H9 (cell line): ENCODE measurements at regions not wholly inside any gene's neighbourhood (a gene's known extent, or its start where the extent isn't known, plus 50 kb on each side); places are given as distances from the start of the nearest gene placed in this dataset.

Experiments used
- DNase-seq: peaks from one replicate; pipeline ENCODE4 v3.0.0-alpha.2; 2017
- H2AFZ ChIP-seq: one replicate; pipeline ENCODE4 v1.6.1; 2013; ENCODE audit warnings: mild to moderate bottlenecking, low read length, control low read depth, moderate library complexity
- H2AK5ac ChIP-seq: 2 replicates; pipeline ENCODE4 v1.6.1; 2013; ENCODE audit warnings: low read length, control low read depth, mixed read lengths; ENCODE audit not compliant: insufficient read length
- H2BK120ac ChIP-seq: one replicate; pipeline ENCODE4 v1.6.1; 2013; ENCODE audit warnings: low read depth, mild to moderate bottlenecking, low read length, control low read depth, inconsistent platforms; ENCODE audit not compliant: poor library complexity, severe bottlenecking
- H2BK12ac ChIP-seq: 2 replicates; pipeline ENCODE4 v1.6.1; 2013; ENCODE audit warnings: low read length, control low read depth, mixed read lengths, low read depth; ENCODE audit not compliant: insufficient read length
- H2BK15ac ChIP-seq: 2 replicates; pipeline ENCODE4 v1.6.1; 2013; ENCODE audit warnings: low read depth, low read length, control low read depth
- H2BK20ac ChIP-seq: one replicate; pipeline ENCODE4 v1.6.1; 2013; ENCODE audit warnings: low read depth, mild to moderate bottlenecking, low read length, control low read depth, inconsistent platforms; ENCODE audit not compliant: poor library complexity, severe bottlenecking
- H2BK5ac ChIP-seq: 2 replicates; pipeline ENCODE4 v1.6.1; 2013; ENCODE audit warnings: low read length, control low read depth, mixed read lengths; ENCODE audit not compliant: insufficient read length
- H3K14ac ChIP-seq: 2 replicates; pipeline ENCODE4 v1.6.1; 2013; ENCODE audit warnings: low read length, control low read depth; ENCODE audit not compliant: insufficient read depth
- H3K18ac ChIP-seq: 2 replicates; pipeline ENCODE4 v1.6.1; 2013; ENCODE audit warnings: low read depth, mild to moderate bottlenecking, mixed read lengths, low read length, control low read depth; ENCODE audit not compliant: insufficient read length
- H3K23ac ChIP-seq: 2 replicates; pipeline ENCODE4 v1.6.1; 2013; ENCODE audit warnings: low read length, control low read depth, mixed read lengths, low read depth; ENCODE audit not compliant: insufficient read length
- H3K23me2 ChIP-seq: 2 replicates; pipeline ENCODE4 v1.6.1; 2013; ENCODE audit warnings: low read depth, mild to moderate bottlenecking, mixed read lengths, low read length, control low read depth; ENCODE audit not compliant: insufficient read length, poor library complexity, severe bottlenecking
- H3K27ac ChIP-seq: 2 replicates; pipeline ENCODE4 v1.5.1; 2013; ENCODE audit warnings: low read length, control low read depth, mixed read lengths, low read depth; ENCODE audit not compliant: insufficient read length
- H3K27me3 ChIP-seq: 2 replicates; pipeline ENCODE4 v1.6.1; 2013; ENCODE audit warnings: low read length, control low read depth, inconsistent platforms; ENCODE audit not compliant: insufficient read depth
- H3K4ac ChIP-seq: 2 replicates; pipeline ENCODE4 v1.6.1; 2013; ENCODE audit warnings: low read depth, mild to moderate bottlenecking, control low read depth, inconsistent platforms, low read length, moderate library complexity
- H3K4me1 ChIP-seq: 2 replicates; pipeline ENCODE4 v1.6.1; 2013; ENCODE audit warnings: low read length, control low read depth, inconsistent platforms; ENCODE audit not compliant: insufficient read depth
- H3K4me2 ChIP-seq: 2 replicates; pipeline ENCODE4 v1.6.1; 2013; ENCODE audit warnings: low read length, control low read depth, mixed read lengths; ENCODE audit not compliant: insufficient read length, insufficient read depth
- H3K56ac ChIP-seq: 2 replicates; pipeline ENCODE4 v1.6.1; 2013; ENCODE audit warnings: low read depth, mild to moderate bottlenecking, mixed read lengths, low read length, control low read depth; ENCODE audit not compliant: insufficient read length
- H3K79me1 ChIP-seq: 2 replicates; pipeline ENCODE4 v1.6.1; 2013; ENCODE audit warnings: low read depth, mild to moderate bottlenecking, moderate library complexity, low read length, control low read depth, inconsistent platforms; ENCODE audit not compliant: insufficient read depth, poor library complexity, severe bottlenecking
- H3K79me2 ChIP-seq: 2 replicates; pipeline ENCODE4 v1.6.1; 2013; ENCODE audit warnings: low read length, control low read depth, inconsistent platforms; ENCODE audit not compliant: insufficient read depth
- H3K9ac ChIP-seq: 2 replicates; pipeline ENCODE4 v1.6.1; 2013; ENCODE audit warnings: low read length, control low read depth, mixed read lengths; ENCODE audit not compliant: insufficient read length; ENCODE audit errors: extremely low read depth
- H3K9me3 ChIP-seq: one replicate; pipeline ENCODE4 v1.6.1; 2013; ENCODE audit warnings: low read depth, low read length, inconsistent platforms; ENCODE audit not compliant: control insufficient read depth
- H3T11ph ChIP-seq: one replicate; pipeline ENCODE4 v1.6.1; 2013; ENCODE audit warnings: mild to moderate bottlenecking, low read length, control low read depth, inconsistent platforms
- H4K20me1 ChIP-seq: one replicate; pipeline ENCODE4 v1.6.1; 2013; ENCODE audit not compliant: control insufficient read depth, insufficient read length, insufficient read depth
- H4K5ac ChIP-seq: 2 replicates; pipeline ENCODE4 v1.6.1; 2013; ENCODE audit warnings: low read depth, mild to moderate bottlenecking, mixed read lengths, low read length, control low read depth; ENCODE audit not compliant: insufficient read length
- H4K8ac ChIP-seq: replicated peaks from 2 replicates; pipeline ENCODE4 v1.6.1; 2013; ENCODE audit warnings: low read length, control low read depth, mixed read lengths, low read depth; ENCODE audit not compliant: insufficient read length
- H4K91ac ChIP-seq: 2 replicates; pipeline ENCODE4 v1.6.1; 2013; ENCODE audit warnings: low read depth, mild to moderate bottlenecking, moderate library complexity, mixed read lengths, low read length, control low read depth; ENCODE audit not compliant: insufficient read length
- H3K27ac Mint-ChIP-seq, 3 experiments: 2 replicates in 2 of 3; 3 replicates in 1 of 3; pipeline ENCODE4 v1.8.0; 2020 to 2021; ENCODE audit warnings: mixed read lengths in 3 of 3, mild to moderate bottlenecking in 1 of 3, moderate library complexity in 1 of 3
- H3K27me3 Mint-ChIP-seq: 2 replicates; pipeline ENCODE4 v1.8.0; 2021; ENCODE audit warnings: low read depth, mild to moderate bottlenecking, moderate library complexity, mixed read lengths
- H3K36me3 Mint-ChIP-seq, 3 experiments: 2 replicates in 2 of 3; 3 replicates in 1 of 3; pipeline ENCODE4 v1.8.0; 2020 to 2021; ENCODE audit warnings: low read depth in 3 of 3, mixed read lengths in 3 of 3; ENCODE audit not compliant: insufficient read depth in 1 of 3
- H3K4me1 Mint-ChIP-seq, 2 experiments: 2 replicates each; pipeline ENCODE4 v1.8.0; 2020; ENCODE audit warnings: mixed read lengths in 2 of 2
- H3K4me3 Mint-ChIP-seq, 2 experiments: 2 replicates in 1 of 2; 3 replicates in 1 of 2; pipeline ENCODE4 v1.8.0; 2020 to 2021; ENCODE audit warnings: mild to moderate bottlenecking in 2 of 2, mixed read lengths in 2 of 2, moderate library complexity in 1 of 2
- H3K9me3 Mint-ChIP-seq, 2 experiments: 2 replicates in 1 of 2; 3 replicates in 1 of 2; pipeline ENCODE4 v1.8.0; 2020; ENCODE audit warnings: mild to moderate bottlenecking in 2 of 2, mixed read lengths in 2 of 2, moderate library complexity in 1 of 2
- WGBS: extraction: QIAGEN DNeasy Blood & Tissue Kit; methylation state at CpG from one replicate; pipeline ENCODE4 v1.1.7; 2013; ENCODE audit warnings: missing lambda C conversion rate, low lambda C conversion rate, mixed read lengths; ENCODE audit not compliant: insufficient read length; ENCODE audit errors: extremely low coverage; 5-methylcytosine and 5-hydroxymethylcytosine counted together
- TF ChIP-seq, protein P1 (sequence below): fragments of 200-600 bp; sonication (generic); conservative IDR thresholded peaks from 3 replicates; pipeline ENCODE4 v1.8.0; 2021; ENCODE audit warnings: antibody characterized with exemption, mild to moderate bottlenecking

DNA sequence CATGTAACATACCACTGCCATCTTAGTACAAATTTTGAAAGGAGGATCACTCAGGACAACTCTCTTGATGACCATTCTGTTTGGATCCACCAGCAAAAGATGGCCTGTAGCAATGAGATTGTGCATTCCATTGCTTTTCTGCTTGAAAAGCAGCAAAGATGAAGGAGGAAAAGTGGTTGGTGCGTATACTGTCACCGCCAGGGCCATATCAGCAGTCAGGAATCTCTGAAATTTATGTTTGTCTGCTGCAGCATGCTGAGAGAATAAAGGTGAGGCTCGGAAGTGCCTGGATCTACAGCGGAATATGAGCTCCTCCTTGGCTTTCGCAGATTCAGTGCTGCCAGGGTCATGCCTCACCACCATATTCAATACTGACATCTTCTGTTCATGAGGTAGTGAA is 144.4 kb downstream of the GPBP1 start:
- no peak overlapping the region for H4K8ac ChIP-seq
- H4K5ac ChIP-seq: no peak overlapping the region
- Mint-ChIP-seq H3K9me3 (no peaks in the 10 kb centered on the region), H3K4me3 (no peak overlapping the region), H3K27ac (no peak overlapping the region), H3K27me3 (no peaks in the 10 kb centered on the region; the same call in none of the 2 replicates), H3K36me3 (no peaks in the 10 kb centered on the region), H3K4me1 (no peaks in the 10 kb centered on the region)
- no peak for DNase-seq
- no peak overlapping the region for H3K14ac ChIP-seq
- H3K23ac ChIP-seq: no peak overlapping the region
- H3K9ac ChIP-seq: no peak overlapping the region
- H2BK120ac ChIP-seq: no peak overlapping the region
- H4K91ac ChIP-seq: no peak overlapping the region
- H3K4me1 ChIP-seq: no peaks in the 10 kb centered on the region
- H3K18ac ChIP-seq: no peak overlapping the region
- H3K9me3 ChIP-seq: no peaks in the 10 kb centered on the region
- H2AFZ ChIP-seq: no peak overlapping the region
- H3K4me2 ChIP-seq: no peak overlapping the region
- no peak overlapping the region for H3K27ac ChIP-seq
- no peak overlapping the region for H2BK5ac ChIP-seq
- H3K4ac ChIP-seq: no peak overlapping the region
- H3K56ac ChIP-seq: no peak overlapping the region
- no peak overlapping the region for H2BK20ac ChIP-seq
- TF ChIP-seq, protein P1, sequence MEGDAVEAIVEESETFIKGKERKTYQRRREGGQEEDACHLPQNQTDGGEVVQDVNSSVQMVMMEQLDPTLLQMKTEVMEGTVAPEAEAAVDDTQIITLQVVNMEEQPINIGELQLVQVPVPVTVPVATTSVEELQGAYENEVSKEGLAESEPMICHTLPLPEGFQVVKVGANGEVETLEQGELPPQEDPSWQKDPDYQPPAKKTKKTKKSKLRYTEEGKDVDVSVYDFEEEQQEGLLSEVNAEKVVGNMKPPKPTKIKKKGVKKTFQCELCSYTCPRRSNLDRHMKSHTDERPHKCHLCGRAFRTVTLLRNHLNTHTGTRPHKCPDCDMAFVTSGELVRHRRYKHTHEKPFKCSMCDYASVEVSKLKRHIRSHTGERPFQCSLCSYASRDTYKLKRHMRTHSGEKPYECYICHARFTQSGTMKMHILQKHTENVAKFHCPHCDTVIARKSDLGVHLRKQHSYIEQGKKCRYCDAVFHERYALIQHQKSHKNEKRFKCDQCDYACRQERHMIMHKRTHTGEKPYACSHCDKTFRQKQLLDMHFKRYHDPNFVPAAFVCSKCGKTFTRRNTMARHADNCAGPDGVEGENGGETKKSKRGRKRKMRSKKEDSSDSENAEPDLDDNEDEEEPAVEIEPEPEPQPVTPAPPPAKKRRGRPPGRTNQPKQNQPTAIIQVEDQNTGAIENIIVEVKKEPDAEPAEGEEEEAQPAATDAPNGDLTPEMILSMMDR: no peak
- H2BK12ac ChIP-seq: no peak overlapping the region
- H3T11ph ChIP-seq: no peak overlapping the region
- H4K20me1 ChIP-seq: no peaks in the 10 kb centered on the region
- H3K79me1 ChIP-seq: no peaks in the 10 kb centered on the region
- H3K23me2 ChIP-seq: no peaks in the 10 kb centered on the region
- no peak overlapping the region for H2AK5ac ChIP-seq
- H3K79me2 ChIP-seq: no peaks in the 10 kb centered on the region
- H3K27me3 ChIP-seq: no peaks in the 10 kb centered on the region
- no CpG with 5 or more reads among the region's 5 CpGs for WGBS
- no peak overlapping the region for H2BK15ac ChIP-seq
